Uterus (tissue), 3 donors: ENCODE measurements at regions not wholly inside any gene's neighbourhood (a gene's known extent, or its start where the extent isn't known, plus 50 kb on each side); places are given as distances from the start of the nearest gene placed in this dataset.

Experiments used
- DNase-seq, 2 donors: peaks; one replicate each; pipeline ENCODE4 v3.0.0-alpha.2; 2019 to 2020
- H3K27ac ChIP-seq, 2 donors: fragments of 200-600 bp; sonication (generic); 1 replicate in 1 of 2; 2 replicates in 1 of 2; pipeline ENCODE4 v1.5.1; 2016 to 2018
- H3K27me3 ChIP-seq, 2 donors: fragments of 200-600 bp; sonication (generic); one replicate each; pipeline ENCODE4 v1.5.1; 2018 to 2019; ENCODE audit warnings: control low read depth in 1 of 2
- H3K36me3 ChIP-seq, 2 donors: fragments of 200-600 bp; sonication (generic); one replicate each; pipeline ENCODE4 v1.5.1; 2019; ENCODE audit warnings: control low read depth in 1 of 2
- H3K4me1 ChIP-seq, 2 donors: fragments of 200-600 bp; sonication (generic); one replicate each; pipeline ENCODE4 v1.5.1; 2018 to 2019; ENCODE audit warnings: control low read depth in 1 of 2
- H3K4me3 ChIP-seq, 2 donors: fragments of 200-600 bp; sonication (generic); 1 replicate in 1 of 2; 2 replicates in 1 of 2; pipeline ENCODE4 v1.5.1; 2018 to 2019; ENCODE audit warnings: mild to moderate bottlenecking in 1 of 2
- H3K9me3 ChIP-seq, 2 donors: fragments of 200-600 bp; sonication (generic); one replicate each; pipeline ENCODE4 v1.5.1; 2019; ENCODE audit warnings: control low read depth in 1 of 2
- POLR2A ChIP-seq, 2 donors: fragments of 450-650 bp; IDR thresholded peaks; one replicate each; pipeline ENCODE4 v1.6.1; 2016; ENCODE audit warnings: antibody characterized with exemption in 2 of 2, mild to moderate bottlenecking in 1 of 2, moderate library complexity in 1 of 2
- intact Hi-C: fragments of 100-400 bp; cut with DNase I; formaldehyde crosslinking; loops from one replicate; pipeline ENCODE4 v1.15.1; 2023; ENCODE audit warnings: low total_unique reads
- TF ChIP-seq, protein P1 (sequence below), 4 experiments: fragments of 200-600 bp in 2 of 4; fragments of 450-650 bp in 2 of 4; sonication (generic) in 2 of 4; IDR thresholded peaks; one replicate each; pipeline ENCODE4 v1.5.1; 2016 to 2019; ENCODE audit warnings: antibody characterized with exemption in 4 of 4, mild to moderate bottlenecking in 2 of 4, moderate library complexity in 1 of 4
- donor health status: DM: yes; HTN: yes; CAD: no.

- Histone ChIP-seq H3K27me3 (no peaks in the 10 kb centered on the region), H3K36me3 (no peaks in the 10 kb centered on the region), H3K4me3 (no peak overlapping the region), H3K9me3 (no peaks in the 10 kb centered on the region), H3K27ac (no peak overlapping the region), H3K4me1 (no peaks in the 10 kb centered on the region)
- no peak for DNase-seq
- intact Hi-C loops, result no loop called here
- TF ChIP-seq POLR2A (IDR thresholded peaks at IDR 0.05), result no peak
- TF ChIP-seq, protein P1, sequence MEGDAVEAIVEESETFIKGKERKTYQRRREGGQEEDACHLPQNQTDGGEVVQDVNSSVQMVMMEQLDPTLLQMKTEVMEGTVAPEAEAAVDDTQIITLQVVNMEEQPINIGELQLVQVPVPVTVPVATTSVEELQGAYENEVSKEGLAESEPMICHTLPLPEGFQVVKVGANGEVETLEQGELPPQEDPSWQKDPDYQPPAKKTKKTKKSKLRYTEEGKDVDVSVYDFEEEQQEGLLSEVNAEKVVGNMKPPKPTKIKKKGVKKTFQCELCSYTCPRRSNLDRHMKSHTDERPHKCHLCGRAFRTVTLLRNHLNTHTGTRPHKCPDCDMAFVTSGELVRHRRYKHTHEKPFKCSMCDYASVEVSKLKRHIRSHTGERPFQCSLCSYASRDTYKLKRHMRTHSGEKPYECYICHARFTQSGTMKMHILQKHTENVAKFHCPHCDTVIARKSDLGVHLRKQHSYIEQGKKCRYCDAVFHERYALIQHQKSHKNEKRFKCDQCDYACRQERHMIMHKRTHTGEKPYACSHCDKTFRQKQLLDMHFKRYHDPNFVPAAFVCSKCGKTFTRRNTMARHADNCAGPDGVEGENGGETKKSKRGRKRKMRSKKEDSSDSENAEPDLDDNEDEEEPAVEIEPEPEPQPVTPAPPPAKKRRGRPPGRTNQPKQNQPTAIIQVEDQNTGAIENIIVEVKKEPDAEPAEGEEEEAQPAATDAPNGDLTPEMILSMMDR (IDR thresholded peaks at IDR 0.05), result no peak
Observed at GRCh38 chr15:31447931-31448634, 121.4 kb downstream of the KLF13 start.

DNA sequence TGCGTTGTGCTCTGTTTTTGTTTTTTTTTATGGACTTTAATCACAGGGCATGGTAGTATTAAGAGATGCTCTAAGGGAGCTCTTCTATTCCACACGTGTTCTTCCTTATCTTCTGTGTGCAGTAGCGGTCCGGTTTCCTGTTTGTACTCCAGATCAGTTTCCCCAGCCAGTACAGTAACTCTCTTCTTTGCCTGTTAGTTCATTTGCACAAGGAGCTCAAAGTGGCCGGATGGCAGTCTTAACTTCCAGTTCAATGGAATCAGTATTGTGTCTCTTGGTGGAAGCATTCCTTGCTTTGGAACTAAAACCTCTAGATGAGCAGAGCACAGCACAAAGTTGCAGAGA is 122.0 kb downstream of the KLF13 start:
- peak in 1 of 2 donors; percentile 6 for DNase-seq
- intact Hi-C loops, result no loop called here
- no peaks in the 10 kb centered on the region for H3K9me3 ChIP-seq
- no peak overlapping the region for H3K4me3 ChIP-seq
- no peak for TF ChIP-seq POLR2A (IDR thresholded peaks at IDR 0.05)
- TF ChIP-seq, protein P1 (IDR thresholded peaks at IDR 0.05), result no peak
- no peaks in the 10 kb centered on the region for H3K4me1 ChIP-seq
- no peak overlapping the region for H3K27ac ChIP-seq
- no peaks in the 10 kb centered on the region for H3K36me3 ChIP-seq
- H3K27me3 ChIP-seq, result no peaks in the 10 kb centered on the region

- TF ChIP-seq, protein P1 (IDR thresholded peaks at IDR 0.05), result no peak
- TF ChIP-seq POLR2A (IDR thresholded peaks at IDR 0.05), result no peak
- Histone ChIP-seq H3K27ac (no peak overlapping the region), H3K9me3 (no peaks in the 10 kb centered on the region), H3K4me3 (no peak overlapping the region), H3K27me3 (no peaks in the 10 kb centered on the region), H3K4me1 (no peaks in the 10 kb centered on the region), H3K36me3 (no peaks in the 10 kb centered on the region)
- peak in 1 of 2 donors; percentile 25 for DNase-seq
- intact Hi-C loops, result no loop called here
Observed at GRCh38 chr15:31452595-31453557, 126.2 kb downstream of the KLF13 start.

DNA sequence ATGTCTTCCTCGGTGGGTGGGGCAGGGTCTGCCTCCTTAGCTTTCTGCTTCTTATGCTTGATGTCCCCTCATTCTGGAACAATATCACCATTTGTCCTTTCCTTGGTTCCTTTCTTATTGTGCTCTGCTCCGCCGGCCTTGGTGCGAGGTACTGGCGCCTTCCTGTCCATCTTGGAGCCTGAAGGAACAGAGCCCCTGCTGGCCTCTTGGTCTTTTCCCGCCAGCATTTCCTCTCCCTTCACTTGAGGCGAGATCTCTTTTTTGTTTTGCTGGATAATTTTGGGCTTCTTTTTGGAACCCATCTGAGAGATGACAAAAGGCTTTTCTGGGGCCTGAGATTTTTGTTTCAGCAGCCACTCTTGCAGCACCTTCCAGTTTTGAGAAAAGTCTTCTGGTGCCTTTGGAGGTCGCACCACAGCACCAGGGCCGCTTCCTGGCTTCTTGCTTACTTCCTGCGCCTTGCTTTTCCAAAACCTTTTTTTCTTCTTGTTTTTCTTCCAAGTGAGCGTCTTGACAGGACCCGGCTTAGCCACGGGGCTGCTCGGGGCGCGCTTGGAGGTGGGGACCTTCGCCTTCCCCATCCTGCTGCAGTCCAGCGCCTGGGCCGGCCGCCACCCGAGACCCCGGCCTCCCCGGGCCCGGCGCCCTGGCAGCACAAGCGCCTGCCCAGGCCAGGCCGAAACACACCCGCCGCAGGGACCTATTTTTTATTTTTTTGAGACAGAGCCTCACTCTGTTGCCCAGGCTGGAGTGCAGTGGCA is 127.1 kb downstream of the KLF13 start:
- TF ChIP-seq, protein P1 (IDR thresholded peaks at IDR 0.05), result no peak
- TF ChIP-seq POLR2A (IDR thresholded peaks at IDR 0.05), result no peak
- Histone ChIP-seq H3K4me1 (no peaks in the 10 kb centered on the region), H3K9me3 (no peaks in the 10 kb centered on the region), H3K27ac (no peak overlapping the region), H3K36me3 (no peaks in the 10 kb centered on the region), H3K4me3 (no peak overlapping the region), H3K27me3 (no peaks in the 10 kb centered on the region)
- intact Hi-C loops, result no loop called here
- no peak for DNase-seq
